Osteoblast (primary cell): ENCODE measurements at regions not wholly inside any gene's neighbourhood (a gene's known extent, or its start where the extent isn't known, plus 50 kb on each side); places are given as distances from the start of the nearest gene placed in this dataset.
A peak's percentile ranks its signal among the peaks of the same experiment; 100 is the strongest.

ENCODE experiments used
- DNase-seq: peaks from one replicate; pipeline ENCODE4 v3.0.0; 2011; ENCODE audit warnings: low spot score, mixed read lengths; ENCODE audit not compliant: insufficient read length; ENCODE audit errors: missing footprints
- H2AFZ ChIP-seq: 2 replicates; pipeline ENCODE4 v1.6.0; 2011; ENCODE audit warnings: mild to moderate bottlenecking, low read length
- H3K27ac ChIP-seq: 2 replicates; pipeline ENCODE4 v1.5.1; 2011; ENCODE audit warnings: mild to moderate bottlenecking, low read depth, low read length, moderate library complexity
- H3K27me3 ChIP-seq: 2 replicates; pipeline ENCODE4 v1.6.0; 2012; ENCODE audit warnings: mild to moderate bottlenecking, control low read depth, inconsistent platforms, low read length, moderate library complexity; ENCODE audit not compliant: insufficient read depth
- H3K36me3 ChIP-seq: 2 replicates; pipeline ENCODE4 v1.5.1; 2011; ENCODE audit warnings: mild to moderate bottlenecking, low read length, control low read depth, moderate library complexity; ENCODE audit not compliant: insufficient read depth
- H3K4me1 ChIP-seq: 2 replicates; pipeline ENCODE4 v1.5.1; 2011; ENCODE audit warnings: mild to moderate bottlenecking, low read length, control low read depth, moderate library complexity; ENCODE audit not compliant: insufficient read depth
- H3K4me2 ChIP-seq: 2 replicates; pipeline ENCODE4 v1.6.0; 2011; ENCODE audit warnings: mild to moderate bottlenecking, low read length; ENCODE audit not compliant: insufficient read depth
- H3K4me3 ChIP-seq: fragments of 200-600 bp; sonication (generic); 3 replicates; pipeline ENCODE4 v1.5.1; 2012; ENCODE audit warnings: mild to moderate bottlenecking, low read length, inconsistent platforms; ENCODE audit not compliant: insufficient read depth
- H3K79me2 ChIP-seq: 2 replicates; pipeline ENCODE4 v1.6.0; 2012; ENCODE audit warnings: mild to moderate bottlenecking, low read length, control low read depth, inconsistent platforms; ENCODE audit not compliant: insufficient read depth
- H3K9me3 ChIP-seq: 2 replicates; pipeline ENCODE4 v1.5.1; 2011; ENCODE audit warnings: low read depth, low read length, control low read depth
- H4K20me1 ChIP-seq: 2 replicates; pipeline ENCODE4 v1.6.0; 2012; ENCODE audit warnings: mild to moderate bottlenecking, low read length, control low read depth; ENCODE audit not compliant: insufficient read depth
- CTCF ChIP-seq: IDR thresholded peaks from 2 replicates; pipeline ENCODE4 v1.5.1; 2011; ENCODE audit warnings: mild to moderate bottlenecking, low read depth, low read length, moderate library complexity; ENCODE audit errors: extremely low read depth

- H4K20me1 ChIP-seq = no peaks in the 10 kb centered on the region
- no peaks in the 10 kb centered on the region for H3K4me1 ChIP-seq
- H3K79me2 ChIP-seq = no peaks in the 10 kb centered on the region
- TF ChIP-seq CTCF = no peak
- H3K27me3 ChIP-seq = no peaks in the 10 kb centered on the region
- no peaks in the 10 kb centered on the region for H3K9me3 ChIP-seq
- H3K36me3 ChIP-seq = no peaks in the 10 kb centered on the region
- H3K4me3 ChIP-seq = no peak overlapping the region
- no peak overlapping the region for H2AFZ ChIP-seq
- DNase-seq = peak; percentile 60
- no peak overlapping the region for H3K4me2 ChIP-seq
- H3K27ac ChIP-seq = no peak overlapping the region
Observed at GRCh38 chr5:107195890-107196395, 474.8 kb downstream of the EFNA5 start.

GRCh38 chr5:107184871-107185270 lies 485.9 kb downstream of the EFNA5 start:
- Histone ChIP-seq H3K4me2 (no peak overlapping the region), H3K9me3 (no peaks in the 10 kb centered on the region), H3K79me2 (no peaks in the 10 kb centered on the region), H2AFZ (no peak overlapping the region), H3K27me3 (no peaks in the 10 kb centered on the region), H4K20me1 (no peaks in the 10 kb centered on the region), H3K27ac (no peak overlapping the region), H3K4me3 (no peak overlapping the region), H3K36me3 (no peaks in the 10 kb centered on the region), H3K4me1 (no peaks in the 10 kb centered on the region)
- DNase-seq = no peak
- no peak for TF ChIP-seq CTCF

- no peaks in the 10 kb centered on the region for H3K9me3 ChIP-seq
- no peaks in the 10 kb centered on the region for H3K4me1 ChIP-seq
- DNase-seq = no peak
- H2AFZ ChIP-seq = no peak overlapping the region
- no peak for TF ChIP-seq CTCF
- H3K36me3 ChIP-seq = no peaks in the 10 kb centered on the region
- H4K20me1 ChIP-seq = no peaks in the 10 kb centered on the region
- no peaks in the 10 kb centered on the region for H3K27me3 ChIP-seq
- H3K27ac ChIP-seq = no peak overlapping the region
- no peaks in the 10 kb centered on the region for H3K79me2 ChIP-seq
- H3K4me2 ChIP-seq = no peak overlapping the region
- no peak overlapping the region for H3K4me3 ChIP-seq
Observed at GRCh38 chr5:107184066-107184465, 486.7 kb downstream of the EFNA5 start.

GRCh38 chr5:107170620-107171019 lies 500.1 kb downstream of the EFNA5 start:
- Histone ChIP-seq H3K4me1 (no peaks in the 10 kb centered on the region), H3K27ac (no peak overlapping the region), H3K4me3 (no peak overlapping the region), H3K4me2 (no peak overlapping the region), H3K79me2 (no peaks in the 10 kb centered on the region), H3K9me3 (peaks cover 2% of the 10 kb centered on the region), H3K36me3 (no peaks in the 10 kb centered on the region), H3K27me3 (no peaks in the 10 kb centered on the region), H4K20me1 (no peaks in the 10 kb centered on the region), H2AFZ (no peak overlapping the region)
- no peak for DNase-seq
- no peak for TF ChIP-seq CTCF
